ENCODE measurements at regions not wholly inside any gene's neighbourhood (a gene's known extent, or its start where the extent isn't known, plus 50 kb on each side); places are given as distances from the start of the nearest gene placed in this dataset.

- no peak overlapping the region for H3K27ac ChIP-seq
- no peaks in the 10 kb centered on the region for H3K36me3 ChIP-seq
- no peaks in the 10 kb centered on the region for H3K4me1 ChIP-seq
- H3K27me3 ChIP-seq, result no peaks in the 10 kb centered on the region
- no peaks in the 10 kb centered on the region for H3K9me3 ChIP-seq
- DNase-seq (ENCODE audit: extremely low spot score in 2 of 2), result no peak
- intact Hi-C loops (cut with DNase I), result no loop called here
- no peak overlapping the region for H3K4me3 ChIP-seq
- no peak for TF ChIP-seq POLR2AphosphoS5 (IDR thresholded peaks at IDR 0.05; ENCODE audit: insufficient read depth in 1 of 2, low read depth in 1 of 2)
- no peak for TF ChIP-seq CTCF (IDR thresholded peaks at IDR 0.05)
- no peak for TF ChIP-seq POLR2A (IDR thresholded peaks at IDR 0.05)
These were observed 769.7 kb downstream of the TAF11L14 start for GRCh38 chr5:18403941-18404438.

- Histone ChIP-seq H3K4me3 (no peak overlapping the region), H3K4me1 (no peaks in the 10 kb centered on the region), H3K27ac (no peak overlapping the region), H3K36me3 (no peaks in the 10 kb centered on the region), H3K9me3 (no peaks in the 10 kb centered on the region), H3K27me3 (no peaks in the 10 kb centered on the region)
- DNase-seq (ENCODE audit: extremely low spot score in 2 of 2), result no peak
- TF ChIP-seq POLR2A (IDR thresholded peaks at IDR 0.05) (no peak), POLR2AphosphoS5 (IDR thresholded peaks at IDR 0.05; ENCODE audit: insufficient read depth in 1 of 2, low read depth in 1 of 2) (no peak), CTCF (IDR thresholded peaks at IDR 0.05) (no peak)
- intact Hi-C loops (cut with DNase I), result no loop called here
These were observed 786.5 kb downstream of the TAF11L14 start for GRCh38 chr5:18420711-18421110.

GRCh38 chr5:18433336-18433735, 799.1 kb downstream of the TAF11L14 start:
- DNase-seq (ENCODE audit: extremely low spot score in 2 of 2), result no peak
- no peak overlapping the region for H3K27ac ChIP-seq
- TF ChIP-seq POLR2A (IDR thresholded peaks at IDR 0.05) (no peak), CTCF (IDR thresholded peaks at IDR 0.05) (no peak), POLR2AphosphoS5 (IDR thresholded peaks at IDR 0.05; ENCODE audit: insufficient read depth in 1 of 2, low read depth in 1 of 2) (no peak)
- H3K4me3 ChIP-seq, result no peak overlapping the region
- H3K9me3 ChIP-seq, result no peaks in the 10 kb centered on the region
- H3K27me3 ChIP-seq, result no peaks in the 10 kb centered on the region
- H3K4me1 ChIP-seq, result no peaks in the 10 kb centered on the region
- intact Hi-C loops (cut with DNase I), result no loop called here
- no peaks in the 10 kb centered on the region for H3K36me3 ChIP-seq

GRCh38 chr5:18438126-18438525, 803.9 kb downstream of the TAF11L14 start:
- Histone ChIP-seq H3K27ac (no peak overlapping the region), H3K27me3 (no peaks in the 10 kb centered on the region), H3K4me1 (no peaks in the 10 kb centered on the region), H3K9me3 (no peaks in the 10 kb centered on the region), H3K36me3 (no peaks in the 10 kb centered on the region), H3K4me3 (no peak overlapping the region)
- no peak for DNase-seq (ENCODE audit: extremely low spot score in 2 of 2)
- TF ChIP-seq CTCF (IDR thresholded peaks at IDR 0.05) (no peak), POLR2AphosphoS5 (IDR thresholded peaks at IDR 0.05; ENCODE audit: insufficient read depth in 1 of 2, low read depth in 1 of 2) (no peak), POLR2A (IDR thresholded peaks at IDR 0.05) (no peak)
- intact Hi-C loops (cut with DNase I), result no loop called here

- no peak overlapping the region for H3K4me3 ChIP-seq
- TF ChIP-seq POLR2A (IDR thresholded peaks at IDR 0.05), result no peak
- no peak for TF ChIP-seq CTCF (IDR thresholded peaks at IDR 0.05)
- no peak for TF ChIP-seq POLR2AphosphoS5 (IDR thresholded peaks at IDR 0.05; ENCODE audit: insufficient read depth in 1 of 2, low read depth in 1 of 2)
- DNase-seq (ENCODE audit: extremely low spot score in 2 of 2), result no peak
- no peaks in the 10 kb centered on the region for H3K9me3 ChIP-seq
- H3K4me1 ChIP-seq, result no peaks in the 10 kb centered on the region
- no peak overlapping the region for H3K27ac ChIP-seq
- intact Hi-C loops (cut with DNase I), result no loop called here
- no peaks in the 10 kb centered on the region for H3K27me3 ChIP-seq
- H3K36me3 ChIP-seq, result no peaks in the 10 kb centered on the region
These were observed 821.3 kb downstream of the TAF11L14 start for GRCh38 chr5:18455521-18455920.

All from vagina (tissue), 2 donors.